ENCODE measurements at regions not wholly inside any gene's neighbourhood (a gene's known extent, or its start where the extent isn't known, plus 50 kb on each side); places are given as distances from the start of the nearest gene placed in this dataset.

- TF ChIP-seq GABPA (IDR thresholded peaks at IDR 0.05 in 1 of 2, conservative IDR thresholded peaks at IDR 0.05 in 1 of 2) (no peak), SP1 (IDR thresholded peaks at IDR 0.05) (no peak), CTCF (IDR thresholded peaks at IDR 0.05; ENCODE audit: low read depth, low read length, missing input control) (no peak), JUND (IDR thresholded peaks at IDR 0.05) (no peak), HNF4G (IDR thresholded peaks at IDR 0.05) (no peak), EGR1 (IDR thresholded peaks at IDR 0.05; ENCODE audit: low read depth in 2 of 2) (no peak), RAD21 (IDR thresholded peaks at IDR 0.05) (no peak), YY1 (IDR thresholded peaks at IDR 0.05) (no peak), TAF1 (conservative IDR thresholded peaks at IDR 0.05) (no peak), FOXA2 (IDR thresholded peaks at IDR 0.05) (no peak)
- TF ChIP-seq, protein P1, sequence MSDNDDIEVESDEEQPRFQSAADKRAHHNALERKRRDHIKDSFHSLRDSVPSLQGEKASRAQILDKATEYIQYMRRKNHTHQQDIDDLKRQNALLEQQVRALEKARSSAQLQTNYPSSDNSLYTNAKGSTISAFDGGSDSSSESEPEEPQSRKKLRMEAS (IDR thresholded peaks at IDR 0.05): no peak
- TF ChIP-seq, protein P2, sequence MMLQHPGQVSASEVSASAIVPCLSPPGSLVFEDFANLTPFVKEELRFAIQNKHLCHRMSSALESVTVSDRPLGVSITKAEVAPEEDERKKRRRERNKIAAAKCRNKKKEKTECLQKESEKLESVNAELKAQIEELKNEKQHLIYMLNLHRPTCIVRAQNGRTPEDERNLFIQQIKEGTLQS (IDR thresholded peaks at IDR 0.05): no peak
- TF ChIP-seq, protein P3, sequence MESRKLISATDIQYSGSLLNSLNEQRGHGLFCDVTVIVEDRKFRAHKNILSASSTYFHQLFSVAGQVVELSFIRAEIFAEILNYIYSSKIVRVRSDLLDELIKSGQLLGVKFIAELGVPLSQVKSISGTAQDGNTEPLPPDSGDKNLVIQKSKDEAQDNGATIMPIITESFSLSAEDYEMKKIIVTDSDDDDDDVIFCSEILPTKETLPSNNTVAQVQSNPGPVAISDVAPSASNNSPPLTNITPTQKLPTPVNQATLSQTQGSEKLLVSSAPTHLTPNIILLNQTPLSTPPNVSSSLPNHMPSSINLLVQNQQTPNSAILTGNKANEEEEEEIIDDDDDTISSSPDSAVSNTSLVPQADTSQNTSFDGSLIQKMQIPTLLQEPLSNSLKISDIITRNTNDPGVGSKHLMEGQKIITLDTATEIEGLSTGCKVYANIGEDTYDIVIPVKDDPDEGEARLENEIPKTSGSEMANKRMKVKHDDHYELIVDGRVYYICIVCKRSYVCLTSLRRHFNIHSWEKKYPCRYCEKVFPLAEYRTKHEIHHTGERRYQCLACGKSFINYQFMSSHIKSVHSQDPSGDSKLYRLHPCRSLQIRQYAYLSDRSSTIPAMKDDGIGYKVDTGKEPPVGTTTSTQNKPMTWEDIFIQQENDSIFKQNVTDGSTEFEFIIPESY (IDR thresholded peaks at IDR 0.05): no peak
- TF ChIP-seq, protein P4, sequence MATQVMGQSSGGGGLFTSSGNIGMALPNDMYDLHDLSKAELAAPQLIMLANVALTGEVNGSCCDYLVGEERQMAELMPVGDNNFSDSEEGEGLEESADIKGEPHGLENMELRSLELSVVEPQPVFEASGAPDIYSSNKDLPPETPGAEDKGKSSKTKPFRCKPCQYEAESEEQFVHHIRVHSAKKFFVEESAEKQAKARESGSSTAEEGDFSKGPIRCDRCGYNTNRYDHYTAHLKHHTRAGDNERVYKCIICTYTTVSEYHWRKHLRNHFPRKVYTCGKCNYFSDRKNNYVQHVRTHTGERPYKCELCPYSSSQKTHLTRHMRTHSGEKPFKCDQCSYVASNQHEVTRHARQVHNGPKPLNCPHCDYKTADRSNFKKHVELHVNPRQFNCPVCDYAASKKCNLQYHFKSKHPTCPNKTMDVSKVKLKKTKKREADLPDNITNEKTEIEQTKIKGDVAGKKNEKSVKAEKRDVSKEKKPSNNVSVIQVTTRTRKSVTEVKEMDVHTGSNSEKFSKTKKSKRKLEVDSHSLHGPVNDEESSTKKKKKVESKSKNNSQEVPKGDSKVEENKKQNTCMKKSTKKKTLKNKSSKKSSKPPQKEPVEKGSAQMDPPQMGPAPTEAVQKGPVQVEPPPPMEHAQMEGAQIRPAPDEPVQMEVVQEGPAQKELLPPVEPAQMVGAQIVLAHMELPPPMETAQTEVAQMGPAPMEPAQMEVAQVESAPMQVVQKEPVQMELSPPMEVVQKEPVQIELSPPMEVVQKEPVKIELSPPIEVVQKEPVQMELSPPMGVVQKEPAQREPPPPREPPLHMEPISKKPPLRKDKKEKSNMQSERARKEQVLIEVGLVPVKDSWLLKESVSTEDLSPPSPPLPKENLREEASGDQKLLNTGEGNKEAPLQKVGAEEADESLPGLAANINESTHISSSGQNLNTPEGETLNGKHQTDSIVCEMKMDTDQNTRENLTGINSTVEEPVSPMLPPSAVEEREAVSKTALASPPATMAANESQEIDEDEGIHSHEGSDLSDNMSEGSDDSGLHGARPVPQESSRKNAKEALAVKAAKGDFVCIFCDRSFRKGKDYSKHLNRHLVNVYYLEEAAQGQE (IDR thresholded peaks at IDR 0.05): no peak
These were observed 236.3 kb upstream of the N4BP1 start for GRCh38 chr16:48846277-48846676.
